ENCODE measurements at regions not wholly inside any gene's neighbourhood (a gene's known extent, or its start where the extent isn't known, plus 50 kb on each side); places are given as distances from the start of the nearest gene placed in this dataset.

DNA sequence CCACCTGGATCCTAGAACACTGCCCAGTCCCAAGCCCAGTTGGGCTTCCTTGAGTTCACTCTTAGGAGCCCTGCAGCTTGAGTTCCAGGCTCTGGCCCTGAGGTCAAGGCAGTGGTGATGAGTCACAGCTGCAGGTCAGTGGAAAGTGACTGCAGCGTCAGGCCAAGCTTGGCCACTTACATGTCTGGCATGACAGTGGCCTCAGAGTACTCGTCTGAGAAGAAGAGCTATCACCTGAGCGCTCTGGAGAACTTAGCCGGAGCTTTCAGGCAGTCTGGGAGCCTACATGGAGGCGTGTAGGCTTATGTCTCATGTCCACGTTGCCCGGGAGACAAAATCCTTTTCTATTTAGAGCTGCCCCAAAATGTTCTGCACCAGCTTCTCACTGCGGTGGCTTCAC is 75.6 kb downstream of the ARL6IP4 start (continued):
- TF ChIP-seq POU5F1 (IDR thresholded peaks at IDR 0.05; ENCODE audit: low read depth, low read length) (no peak), CREB1 (IDR thresholded peaks at IDR 0.05) (no peak), TBP (IDR thresholded peaks at IDR 0.05; ENCODE audit: low read depth, low read length) (no peak)
